H9 (cell line): ENCODE measurements at regions not wholly inside any gene's neighbourhood (a gene's known extent, or its start where the extent isn't known, plus 50 kb on each side); places are given as distances from the start of the nearest gene placed in this dataset.

Experiments used
- DNase-seq: peaks from one replicate; pipeline ENCODE4 v3.0.0-alpha.2; 2017
- H2AFZ ChIP-seq: one replicate; pipeline ENCODE4 v1.6.1; 2013; ENCODE audit warnings: mild to moderate bottlenecking, low read length, control low read depth, moderate library complexity
- H2AK5ac ChIP-seq: 2 replicates; pipeline ENCODE4 v1.6.1; 2013; ENCODE audit warnings: low read length, control low read depth, mixed read lengths; ENCODE audit not compliant: insufficient read length
- H2BK120ac ChIP-seq: one replicate; pipeline ENCODE4 v1.6.1; 2013; ENCODE audit warnings: low read depth, mild to moderate bottlenecking, low read length, control low read depth, inconsistent platforms; ENCODE audit not compliant: poor library complexity, severe bottlenecking
- H2BK12ac ChIP-seq: 2 replicates; pipeline ENCODE4 v1.6.1; 2013; ENCODE audit warnings: low read length, control low read depth, mixed read lengths, low read depth; ENCODE audit not compliant: insufficient read length
- H2BK15ac ChIP-seq: 2 replicates; pipeline ENCODE4 v1.6.1; 2013; ENCODE audit warnings: low read depth, low read length, control low read depth
- H2BK20ac ChIP-seq: one replicate; pipeline ENCODE4 v1.6.1; 2013; ENCODE audit warnings: low read depth, mild to moderate bottlenecking, low read length, control low read depth, inconsistent platforms; ENCODE audit not compliant: poor library complexity, severe bottlenecking
- H2BK5ac ChIP-seq: 2 replicates; pipeline ENCODE4 v1.6.1; 2013; ENCODE audit warnings: low read length, control low read depth, mixed read lengths; ENCODE audit not compliant: insufficient read length
- H3K14ac ChIP-seq: 2 replicates; pipeline ENCODE4 v1.6.1; 2013; ENCODE audit warnings: low read length, control low read depth; ENCODE audit not compliant: insufficient read depth
- H3K18ac ChIP-seq: 2 replicates; pipeline ENCODE4 v1.6.1; 2013; ENCODE audit warnings: low read depth, mild to moderate bottlenecking, mixed read lengths, low read length, control low read depth; ENCODE audit not compliant: insufficient read length
- H3K23ac ChIP-seq: 2 replicates; pipeline ENCODE4 v1.6.1; 2013; ENCODE audit warnings: low read length, control low read depth, mixed read lengths, low read depth; ENCODE audit not compliant: insufficient read length
- H3K23me2 ChIP-seq: 2 replicates; pipeline ENCODE4 v1.6.1; 2013; ENCODE audit warnings: low read depth, mild to moderate bottlenecking, mixed read lengths, low read length, control low read depth; ENCODE audit not compliant: insufficient read length, poor library complexity, severe bottlenecking
- H3K27ac ChIP-seq: 2 replicates; pipeline ENCODE4 v1.5.1; 2013; ENCODE audit warnings: low read length, control low read depth, mixed read lengths, low read depth; ENCODE audit not compliant: insufficient read length
- H3K27me3 ChIP-seq: 2 replicates; pipeline ENCODE4 v1.6.1; 2013; ENCODE audit warnings: low read length, control low read depth, inconsistent platforms; ENCODE audit not compliant: insufficient read depth
- H3K4ac ChIP-seq: 2 replicates; pipeline ENCODE4 v1.6.1; 2013; ENCODE audit warnings: low read depth, mild to moderate bottlenecking, control low read depth, inconsistent platforms, low read length, moderate library complexity
- H3K4me1 ChIP-seq: 2 replicates; pipeline ENCODE4 v1.6.1; 2013; ENCODE audit warnings: low read length, control low read depth, inconsistent platforms; ENCODE audit not compliant: insufficient read depth
- H3K4me2 ChIP-seq: 2 replicates; pipeline ENCODE4 v1.6.1; 2013; ENCODE audit warnings: low read length, control low read depth, mixed read lengths; ENCODE audit not compliant: insufficient read length, insufficient read depth
- H3K56ac ChIP-seq: 2 replicates; pipeline ENCODE4 v1.6.1; 2013; ENCODE audit warnings: low read depth, mild to moderate bottlenecking, mixed read lengths, low read length, control low read depth; ENCODE audit not compliant: insufficient read length
- H3K79me1 ChIP-seq: 2 replicates; pipeline ENCODE4 v1.6.1; 2013; ENCODE audit warnings: low read depth, mild to moderate bottlenecking, moderate library complexity, low read length, control low read depth, inconsistent platforms; ENCODE audit not compliant: insufficient read depth, poor library complexity, severe bottlenecking
- H3K79me2 ChIP-seq: 2 replicates; pipeline ENCODE4 v1.6.1; 2013; ENCODE audit warnings: low read length, control low read depth, inconsistent platforms; ENCODE audit not compliant: insufficient read depth
- H3K9ac ChIP-seq: 2 replicates; pipeline ENCODE4 v1.6.1; 2013; ENCODE audit warnings: low read length, control low read depth, mixed read lengths; ENCODE audit not compliant: insufficient read length; ENCODE audit errors: extremely low read depth
- H3K9me3 ChIP-seq: one replicate; pipeline ENCODE4 v1.6.1; 2013; ENCODE audit warnings: low read depth, low read length, inconsistent platforms; ENCODE audit not compliant: control insufficient read depth
- H3T11ph ChIP-seq: one replicate; pipeline ENCODE4 v1.6.1; 2013; ENCODE audit warnings: mild to moderate bottlenecking, low read length, control low read depth, inconsistent platforms
- H4K20me1 ChIP-seq: one replicate; pipeline ENCODE4 v1.6.1; 2013; ENCODE audit not compliant: control insufficient read depth, insufficient read length, insufficient read depth
- H4K5ac ChIP-seq: 2 replicates; pipeline ENCODE4 v1.6.1; 2013; ENCODE audit warnings: low read depth, mild to moderate bottlenecking, mixed read lengths, low read length, control low read depth; ENCODE audit not compliant: insufficient read length
- H4K8ac ChIP-seq: replicated peaks from 2 replicates; pipeline ENCODE4 v1.6.1; 2013; ENCODE audit warnings: low read length, control low read depth, mixed read lengths, low read depth; ENCODE audit not compliant: insufficient read length
- H4K91ac ChIP-seq: 2 replicates; pipeline ENCODE4 v1.6.1; 2013; ENCODE audit warnings: low read depth, mild to moderate bottlenecking, moderate library complexity, mixed read lengths, low read length, control low read depth; ENCODE audit not compliant: insufficient read length
- H3K27ac Mint-ChIP-seq, 3 experiments: 2 replicates in 2 of 3; 3 replicates in 1 of 3; pipeline ENCODE4 v1.8.0; 2020 to 2021; ENCODE audit warnings: mixed read lengths in 3 of 3, mild to moderate bottlenecking in 1 of 3, moderate library complexity in 1 of 3
- H3K27me3 Mint-ChIP-seq: 2 replicates; pipeline ENCODE4 v1.8.0; 2021; ENCODE audit warnings: low read depth, mild to moderate bottlenecking, moderate library complexity, mixed read lengths
- H3K36me3 Mint-ChIP-seq, 3 experiments: 2 replicates in 2 of 3; 3 replicates in 1 of 3; pipeline ENCODE4 v1.8.0; 2020 to 2021; ENCODE audit warnings: low read depth in 3 of 3, mixed read lengths in 3 of 3; ENCODE audit not compliant: insufficient read depth in 1 of 3
- H3K4me1 Mint-ChIP-seq, 2 experiments: 2 replicates each; pipeline ENCODE4 v1.8.0; 2020; ENCODE audit warnings: mixed read lengths in 2 of 2
- H3K4me3 Mint-ChIP-seq, 2 experiments: 2 replicates in 1 of 2; 3 replicates in 1 of 2; pipeline ENCODE4 v1.8.0; 2020 to 2021; ENCODE audit warnings: mild to moderate bottlenecking in 2 of 2, mixed read lengths in 2 of 2, moderate library complexity in 1 of 2
- H3K9me3 Mint-ChIP-seq, 2 experiments: 2 replicates in 1 of 2; 3 replicates in 1 of 2; pipeline ENCODE4 v1.8.0; 2020; ENCODE audit warnings: mild to moderate bottlenecking in 2 of 2, mixed read lengths in 2 of 2, moderate library complexity in 1 of 2
- CTCF ChIP-seq: fragments of 200-600 bp; sonication (generic); conservative IDR thresholded peaks from 3 replicates; pipeline ENCODE4 v1.8.0; 2021; ENCODE audit warnings: antibody characterized with exemption, mild to moderate bottlenecking
- WGBS: extraction: QIAGEN DNeasy Blood & Tissue Kit; methylation state at CpG from one replicate; pipeline ENCODE4 v1.1.7; 2013; ENCODE audit warnings: missing lambda C conversion rate, low lambda C conversion rate, mixed read lengths; ENCODE audit not compliant: insufficient read length; ENCODE audit errors: extremely low coverage; 5-methylcytosine and 5-hydroxymethylcytosine counted together

- Histone ChIP-seq H2AK5ac (no peak overlapping the region), H3K79me2 (no peaks in the 10 kb centered on the region), H3T11ph (no peak overlapping the region), H2AFZ (no peak overlapping the region), H3K56ac (no peak overlapping the region), H3K18ac (no peak overlapping the region), H4K20me1 (no peaks in the 10 kb centered on the region), H3K23ac (no peak overlapping the region), H3K4ac (no peak overlapping the region), H2BK5ac (no peak overlapping the region), H4K8ac (no peak overlapping the region), H3K79me1 (no peaks in the 10 kb centered on the region), H2BK15ac (no peak overlapping the region), H3K4me2 (no peak overlapping the region), H3K4me1 (no peaks in the 10 kb centered on the region), H2BK12ac (no peak overlapping the region), H3K9ac (no peak overlapping the region), H3K23me2 (no peaks in the 10 kb centered on the region), H3K27ac (no peak overlapping the region), H4K5ac (no peak overlapping the region), H3K9me3 (no peaks in the 10 kb centered on the region), H3K27me3 (no peaks in the 10 kb centered on the region), H2BK20ac (no peak overlapping the region), H2BK120ac (no peak overlapping the region), H4K91ac (no peak overlapping the region), H3K14ac (no peak overlapping the region)
- TF ChIP-seq CTCF, result no peak
- no CpG with 5 or more reads among the region's 5 CpGs for WGBS
- Mint-ChIP-seq H3K27me3 (no peaks in the 10 kb centered on the region), H3K9me3 (no peaks in the 10 kb centered on the region), H3K27ac (no peak overlapping the region; a peak in 1 of 7 replicates), H3K4me3 (no peak overlapping the region), H3K36me3 (peaks cover 0 to 1% (median 0%) of the 10 kb centered on the region in 3 experiments; a peak in 1 of 7 replicates), H3K4me1 (peaks cover 8% of the 10 kb centered on the region in 2 experiments; a peak in 3 of 4 replicates)
- no peak for DNase-seq
Measured at GRCh38 chr3:80395023-80395422, 627.2 kb upstream of the ROBO1 start.
